HepG2 (cell line): ENCODE measurements at regions not wholly inside any gene's neighbourhood (a gene's known extent, or its start where the extent isn't known, plus 50 kb on each side); places are given as distances from the start of the nearest gene placed in this dataset.

ENCODE experiments used
- ARID3A ChIP-seq: IDR thresholded peaks from 2 replicates; pipeline ENCODE4 v1.6.1; 2012; ENCODE audit warnings: low read depth, low read length, improper control_type of control experiment
- CBFB ChIP-seq: sonication (generic); formaldehyde crosslinking; IDR thresholded peaks from 2 replicates; pipeline ENCODE4 v1.4.0; 2020; ENCODE audit warnings: missing genetic modification reagents
- CCDC6 ChIP-seq: sonication (generic); formaldehyde crosslinking; IDR thresholded peaks from 2 replicates; pipeline ENCODE4 v1.8.1; 2022; ENCODE audit warnings: mild to moderate bottlenecking, missing genetic modification reagents, moderate library complexity
- CEBPG ChIP-seq: IDR thresholded peaks from 2 replicates; pipeline ENCODE4 v1.6.1; 2016
- SAP130 ChIP-seq: IDR thresholded peaks from 2 replicates; pipeline ENCODE4 v1.6.1; 2016; ENCODE audit warnings: low read depth
- SMAD1 ChIP-seq: sonication (generic); formaldehyde crosslinking; IDR thresholded peaks from 2 replicates; pipeline ENCODE4 v1.4.0; 2020; ENCODE audit warnings: missing genetic modification reagents, low read depth, mild to moderate bottlenecking, borderline replicate concordance
- SOX6 ChIP-seq, 2 experiments: fragments of 450-650 bp in 1 of 2; sonication (generic) in 1 of 2; formaldehyde crosslinking in 1 of 2; IDR thresholded peaks; 2 replicates each; pipeline versions ENCODE4 v1.4.0 to v1.6.1; 2017 to 2020; ENCODE audit warnings: antibody characterized with exemption in 1 of 2, mild to moderate bottlenecking in 1 of 2, missing genetic modification reagents in 1 of 2
- TEF ChIP-seq: sonication (generic); formaldehyde crosslinking; IDR thresholded peaks from 2 replicates; pipeline ENCODE4 v1.5.0; 2020; ENCODE audit warnings: missing genetic modification reagents
- THAP8 ChIP-seq: sonication (generic); formaldehyde crosslinking; IDR thresholded peaks from 2 replicates; pipeline ENCODE4 v1.5.1; 2020; ENCODE audit warnings: missing genetic modification reagents, mild to moderate bottlenecking, borderline replicate concordance
- ZBTB21 ChIP-seq: sonication (generic); formaldehyde crosslinking; IDR thresholded peaks from 2 replicates; pipeline ENCODE4 v1.4.0; 2020; ENCODE audit warnings: missing genetic modification reagents
- ZHX2 ChIP-seq, 2 experiments: sonication (generic) in 1 of 2; formaldehyde crosslinking in 1 of 2; IDR thresholded peaks; 2 replicates each; pipeline versions ENCODE4 v1.6.1 to v1.9.0; 2014 to 2022; ENCODE audit warnings: antibody characterized with exemption in 1 of 2, borderline replicate concordance in 1 of 2, inconsistent platforms in 1 of 2, low read depth in 1 of 2, missing genetic modification reagents in 1 of 2
- ZKSCAN5 ChIP-seq: sonication (generic); formaldehyde crosslinking; IDR thresholded peaks from 2 replicates; pipeline ENCODE4 v1.5.1; 2020; ENCODE audit warnings: mild to moderate bottlenecking, missing genetic modification reagents
- ZNF17 ChIP-seq: sonication (generic); formaldehyde crosslinking; IDR thresholded peaks from 2 replicates; pipeline ENCODE4 v1.5.0; 2020; ENCODE audit warnings: mild to moderate bottlenecking, missing genetic modification reagents
- ZNF280D ChIP-seq: sonication (generic); formaldehyde crosslinking; IDR thresholded peaks from 2 replicates; pipeline ENCODE4 v1.5.1; 2020; ENCODE audit warnings: mild to moderate bottlenecking, missing genetic modification reagents
- ZNF430 ChIP-seq: sonication (generic); formaldehyde crosslinking; IDR thresholded peaks from 2 replicates; pipeline ENCODE4 v1.9.0; 2021; ENCODE audit warnings: mild to moderate bottlenecking, missing genetic modification reagents
- ZNF547 ChIP-seq: sonication (generic); formaldehyde crosslinking; IDR thresholded peaks from 2 replicates; pipeline ENCODE4 v1.5.1; 2020; ENCODE audit warnings: mild to moderate bottlenecking, missing genetic modification reagents
- ZNF563 ChIP-seq: sonication (generic); formaldehyde crosslinking; IDR thresholded peaks from 2 replicates; pipeline ENCODE4 v1.8.0; 2022; ENCODE audit warnings: mild to moderate bottlenecking, moderate library complexity, missing genetic modification reagents

- TF ChIP-seq ZNF280D (no peak), CCDC6 (no peak), ZHX2 (IDR thresholded peaks at IDR 0.05; ENCODE audit: low read depth) (no peak), ZHX2 (CRISPR knock-in tag; IDR thresholded peaks at IDR 0.05; ENCODE audit: borderline replicate concordance) (no peak), CBFB (0 out of 2 replicates have a peak, but pooled peaks have one; percentile 27), TEF (no peak), SAP130 (CRISPR knock-in tag) (peak; percentile 44; the same call in 1 of the 2 replicates), ZNF430 (no peak), ZBTB21 (CRISPR knock-in tag) (no peak), ZNF17 (no peak), SOX6 (IDR thresholded peaks at IDR 0.05) (no peak), SOX6 (CRISPR knock-in tag; IDR thresholded peaks at IDR 0.05) (no peak), ZNF563 (CRISPR knock-in tag) (no peak), CEBPG (CRISPR knock-in tag) (peak; percentile 46), THAP8 (CRISPR knock-in tag) (no peak), ZNF547 (CRISPR knock-in tag) (no peak), SMAD1 (CRISPR knock-in tag) (no peak), ZKSCAN5 (CRISPR knock-in tag) (no peak), ARID3A (0 out of 2 replicates have a peak, but pooled peaks have one; percentile 39)
Measured at GRCh38 chr2:45237850-45238542, 228.7 kb upstream of the SIX2 start (continued).
